GM21619 (cell line): ENCODE measurements at regions not wholly inside any gene's neighbourhood (a gene's known extent, or its start where the extent isn't known, plus 50 kb on each side); places are given as distances from the start of the nearest gene placed in this dataset.
"Not testable (repeated sequence)": the region's sequence is repeated elsewhere in the genome, so short reads cannot be mapped to it uniquely, and the experiment has no call there.

Source experiments
- ATAC-seq: cut with Tn5 transposase; IDR thresholded peaks from one replicate; pipeline ENCODE4 v1.9.1; 2021; ENCODE audit not compliant: unreplicated experiment

DNA sequence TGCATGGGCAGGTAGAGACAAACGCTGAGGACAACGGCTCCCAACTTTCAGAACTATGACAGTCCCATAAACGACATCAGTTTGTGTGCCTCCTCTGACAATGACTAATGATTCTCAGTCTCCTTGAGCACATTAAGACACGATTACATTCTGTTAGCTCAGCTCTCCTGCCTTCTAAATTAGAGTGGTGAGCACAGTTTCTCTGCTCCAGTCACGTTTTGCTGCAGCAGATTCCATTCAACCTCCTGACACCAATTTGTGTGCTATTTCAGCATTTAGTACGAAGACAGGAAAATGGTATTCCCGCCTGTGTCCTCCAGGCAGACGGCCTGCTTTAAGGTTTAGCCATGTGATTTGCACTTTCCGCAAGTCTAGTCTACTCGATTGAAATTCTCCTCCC, 458.4 kb upstream of the CFAP20DC start:
- ATAC-seq, result no peak

DNA sequence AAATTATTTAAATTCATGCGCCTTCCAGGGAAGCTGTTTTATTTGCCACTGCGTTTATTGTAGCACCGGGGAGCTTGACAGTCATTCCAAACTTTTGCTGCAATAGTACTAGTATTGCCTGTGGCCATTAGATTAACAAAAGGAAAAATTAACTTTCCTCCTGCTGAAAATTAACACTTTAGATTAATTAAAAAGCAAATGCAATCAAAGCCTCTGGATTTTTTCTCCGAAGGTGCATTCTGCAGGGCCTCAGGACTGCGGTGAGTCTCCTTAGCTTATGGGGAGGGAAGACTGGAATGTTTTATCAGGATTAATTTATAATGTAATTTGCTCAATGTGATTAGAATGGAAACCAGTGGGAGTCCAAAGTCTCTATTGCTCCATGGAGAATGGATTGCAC, 456.4 kb upstream of the CFAP20DC start:
- no peak for ATAC-seq

DNA sequence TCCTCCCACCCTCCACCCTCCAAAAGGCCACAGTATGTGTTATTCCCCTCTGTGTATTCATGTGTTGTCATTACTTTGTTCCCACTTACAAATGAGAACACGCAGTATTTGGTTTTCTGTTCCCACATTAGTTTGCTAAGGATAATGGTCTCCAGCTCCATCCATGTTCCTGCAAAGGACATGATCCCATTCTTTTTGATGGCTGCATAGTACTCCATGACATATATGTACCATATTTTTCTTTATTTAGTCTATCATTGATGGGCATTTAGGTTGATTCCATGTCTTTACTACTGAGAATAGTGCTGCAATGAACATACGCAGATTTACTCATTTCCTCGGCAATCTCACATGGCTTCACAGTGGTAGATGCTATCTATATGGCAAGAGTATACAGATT, 453.6 kb upstream of the CFAP20DC start:
- no peak for ATAC-seq

- ATAC-seq, result no peak
Measured at GRCh38 chr3:59502806-59503205, 453.0 kb upstream of the CFAP20DC start.

GRCh38 chr3:59499954-59500353, 450.1 kb upstream of the CFAP20DC start:
- ATAC-seq, result no peak

DNA sequence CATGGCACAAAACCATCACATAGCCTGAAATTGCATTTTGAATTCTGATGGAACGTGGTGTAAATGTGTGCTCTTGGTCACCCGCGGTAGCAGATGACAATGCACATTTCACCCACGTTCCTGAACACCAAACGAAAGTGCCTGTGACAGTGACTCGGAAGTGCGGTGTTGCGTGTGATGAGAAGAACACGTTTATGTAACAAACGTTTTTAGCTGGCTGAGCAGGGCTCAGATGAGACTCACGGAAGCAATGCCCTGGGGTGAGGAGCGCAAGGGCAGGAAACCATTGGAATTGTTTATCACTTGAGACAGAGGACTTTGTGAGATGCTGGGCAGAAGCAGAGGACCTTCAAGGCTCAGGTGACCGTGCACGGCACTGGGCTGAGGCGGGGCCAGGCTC, 449.2 kb upstream of the CFAP20DC start:
- no peak for ATAC-seq

DNA sequence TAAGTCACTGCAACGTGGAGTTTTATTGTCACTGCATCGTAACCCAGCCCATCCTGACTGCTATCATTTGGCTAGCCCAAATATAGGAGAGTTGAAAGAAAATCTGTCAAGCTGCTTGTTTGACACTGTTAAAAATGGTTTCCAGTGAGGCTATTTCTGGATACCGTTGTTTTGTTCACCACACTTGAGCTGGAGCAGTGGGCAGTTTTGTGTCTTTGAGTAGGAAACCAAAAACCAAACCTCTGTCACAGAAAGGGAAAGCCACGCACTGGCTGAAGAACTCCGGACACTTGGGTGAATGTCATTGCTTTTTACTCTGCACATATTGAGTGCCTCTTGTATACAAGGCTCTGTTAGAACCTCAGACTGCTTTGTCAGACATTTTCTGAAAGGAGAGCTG, 446.4 kb upstream of the CFAP20DC start:
- ATAC-seq, result no peak

- ATAC-seq, result not testable (repeated sequence)
Measured at GRCh38 chr3:59494969-59495368, 445.1 kb upstream of the CFAP20DC start.

GRCh38 chr3:59486520-59486919, 436.7 kb upstream of the CFAP20DC start:
- no peak for ATAC-seq

- ATAC-seq, result no peak
Measured at GRCh38 chr3:59483191-59483590, 433.4 kb upstream of the CFAP20DC start.

DNA sequence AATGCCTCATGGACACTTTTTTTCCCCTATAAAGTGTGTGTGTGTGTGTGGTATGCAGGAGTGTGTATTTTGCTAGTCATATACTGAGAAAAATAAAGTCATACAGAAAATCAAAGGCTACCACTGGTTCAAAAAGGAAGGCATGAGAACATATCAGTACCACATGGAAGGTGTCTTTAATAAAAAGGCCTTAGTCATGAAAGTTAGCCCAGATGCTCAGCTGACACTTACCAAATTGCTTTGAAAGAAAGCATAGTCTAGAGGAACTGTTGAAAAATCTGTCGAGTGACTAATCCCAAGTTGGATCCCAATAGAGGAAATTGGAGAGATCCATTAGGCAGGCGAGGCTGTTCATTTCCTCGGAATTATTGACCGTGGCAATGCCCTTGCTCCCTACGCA, 432.9 kb upstream of the CFAP20DC start:
- ATAC-seq, result no peak

GRCh38 chr3:59481776-59482400, 432.1 kb upstream of the CFAP20DC start:
- no peak for ATAC-seq

DNA sequence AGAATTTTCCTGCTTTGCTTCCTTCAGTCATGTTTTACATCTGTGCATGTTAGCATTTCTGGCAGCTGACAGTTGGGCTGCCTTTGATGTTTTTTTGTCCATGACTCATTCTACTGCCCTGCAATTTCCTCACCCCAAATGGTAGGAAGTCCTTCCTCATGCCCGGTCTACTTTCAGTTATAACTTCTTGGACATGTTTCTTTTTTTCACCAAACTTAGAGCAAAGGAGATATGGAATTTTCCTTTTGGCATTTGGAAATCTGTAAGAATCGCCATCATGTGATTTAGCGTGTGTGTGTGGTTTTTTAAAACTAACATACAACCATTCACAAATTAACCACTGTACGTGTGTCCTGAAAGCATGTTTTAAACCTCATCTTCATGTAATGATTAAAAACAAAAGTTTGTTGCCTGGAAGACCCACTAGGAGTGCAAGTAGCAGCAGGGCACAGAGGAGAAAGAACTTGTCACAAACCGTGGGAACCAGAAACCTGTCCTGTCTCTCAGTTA, 430.7 kb upstream of the CFAP20DC start:
- peak; percentile 80 for ATAC-seq

GRCh38 chr3:59473636-59474035, 423.8 kb upstream of the CFAP20DC start:
- no peak for ATAC-seq

- no peak for ATAC-seq
Measured at GRCh38 chr3:59472541-59472940, 422.7 kb upstream of the CFAP20DC start.

DNA sequence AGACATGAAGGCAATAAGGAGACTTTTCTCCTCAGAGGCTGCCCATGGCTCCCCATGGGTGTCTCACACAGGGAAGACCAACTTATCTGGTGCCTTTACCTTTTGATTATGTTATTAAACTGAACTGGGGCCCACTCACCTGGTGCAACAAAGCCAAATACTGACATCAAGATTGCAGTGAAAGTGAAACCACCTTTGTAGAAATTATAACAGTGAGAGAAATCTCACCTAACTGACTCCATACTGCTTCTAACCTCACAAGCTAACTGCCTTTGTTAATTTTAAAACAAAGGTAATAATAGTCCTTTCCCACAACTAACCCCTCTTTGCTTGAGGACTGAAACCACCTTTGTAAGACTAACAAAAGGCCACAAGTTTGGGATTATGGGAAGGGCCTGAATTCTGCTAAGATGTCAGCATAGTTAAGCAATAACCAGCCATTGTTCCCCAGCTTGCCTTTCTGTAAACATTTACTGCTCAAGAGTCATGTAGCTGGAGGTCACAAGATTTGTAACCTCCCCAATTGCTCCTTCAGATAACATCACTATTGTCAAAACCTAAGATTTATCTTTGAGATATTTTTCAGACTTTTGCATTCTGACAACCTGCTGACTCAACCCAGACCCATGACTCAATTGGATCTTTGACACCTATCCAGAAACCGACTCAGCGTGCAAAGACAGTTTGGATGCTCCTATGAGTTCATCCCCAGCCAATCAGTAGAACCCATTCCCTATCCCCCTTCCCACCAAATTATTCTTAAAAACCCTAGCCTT, 420.3 kb upstream of the CFAP20DC start:
- ATAC-seq, result no peak

DNA sequence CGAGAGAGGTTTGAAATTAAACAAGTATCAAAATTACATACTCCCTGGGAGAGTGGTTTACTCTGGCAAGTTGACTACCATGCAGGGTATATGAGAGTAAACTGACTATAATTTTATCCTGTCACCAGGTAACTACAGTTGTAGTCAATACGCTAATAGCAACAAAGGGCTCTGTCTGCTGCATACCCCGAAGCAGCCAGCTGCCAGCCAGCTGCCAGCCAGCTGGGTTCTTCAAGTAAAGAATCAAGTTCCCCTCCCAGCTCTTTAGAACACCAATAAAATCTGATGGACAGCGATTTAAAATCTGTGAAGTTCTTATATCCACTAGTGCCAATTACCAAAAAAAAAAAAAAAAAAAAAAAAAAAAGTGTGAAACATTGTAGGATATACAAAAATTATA, 417.7 kb upstream of the CFAP20DC start:
- ATAC-seq, result no peak

- ATAC-seq, result no peak
Measured at GRCh38 chr3:59464187-59464586, 414.4 kb upstream of the CFAP20DC start.

DNA sequence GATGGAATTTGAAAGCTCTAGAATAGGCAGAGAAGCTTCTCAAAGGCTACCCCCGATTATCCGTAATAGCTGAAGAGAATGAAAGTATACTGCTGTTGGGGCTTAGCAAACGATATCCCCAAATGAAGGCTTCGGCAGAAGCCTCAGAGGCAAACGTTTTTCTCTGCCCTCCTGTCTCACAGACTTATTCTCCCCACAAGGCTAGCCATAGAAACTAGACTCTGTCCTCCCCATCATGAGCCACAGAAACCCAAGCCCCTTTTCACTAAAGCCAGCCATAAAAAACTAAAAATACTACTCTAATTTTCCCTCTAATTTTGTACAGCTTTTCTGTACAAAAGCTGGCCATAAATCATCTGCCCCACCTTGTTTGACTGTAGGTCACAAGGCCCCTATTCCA, 413.4 kb upstream of the CFAP20DC start:
- no peak for ATAC-seq

GRCh38 chr3:59460068-59460467, 410.2 kb upstream of the CFAP20DC start:
- no peak for ATAC-seq

DNA sequence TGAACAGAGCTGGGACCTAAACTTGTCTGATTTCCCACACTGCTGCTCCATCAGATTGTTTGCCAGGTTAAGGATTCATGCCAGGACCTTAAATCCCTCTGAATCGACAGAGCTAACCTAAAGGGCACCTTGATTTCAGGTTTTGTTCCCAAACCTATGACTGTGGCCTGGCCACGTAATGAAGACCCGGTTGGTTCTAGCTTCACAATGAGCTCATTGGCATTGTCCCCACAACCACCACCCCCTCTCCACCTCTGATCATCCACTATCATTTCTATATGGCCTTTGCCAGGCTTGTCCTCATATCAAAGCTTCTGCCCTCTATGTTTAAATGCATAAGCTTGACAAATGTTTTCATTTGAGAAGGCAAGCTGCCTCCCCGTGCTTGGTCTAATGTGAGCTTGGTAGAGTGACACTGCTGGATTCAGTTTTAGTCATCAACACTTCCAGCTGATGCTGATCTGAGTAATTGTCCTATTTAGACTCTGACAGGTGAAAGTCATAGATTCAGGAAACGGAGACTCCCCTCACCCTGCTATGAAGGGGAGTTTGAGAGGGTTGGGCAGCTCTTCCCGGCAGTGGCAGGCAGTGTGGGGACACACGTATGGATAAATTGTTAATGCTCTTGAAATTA, 407.1 kb upstream of the CFAP20DC start:
- ATAC-seq, result peak; percentile 98
